ENCODE measurements at regions not wholly inside any gene's neighbourhood (a gene's known extent, or its start where the extent isn't known, plus 50 kb on each side); places are given as distances from the start of the nearest gene placed in this dataset.

- WGBS (ENCODE audit: insufficient coverage): 74% methylated on average over 2 of the region's 3 CpGs
- peaks cover 9 to 13% of the 10 kb centered on the region in 2 donors for H3K27me3 Mint-ChIP-seq (ENCODE audit: low read depth in 2 of 2)
- H3K9me3 Mint-ChIP-seq: no peaks in the 10 kb centered on the region
- intact Hi-C loops (cut with micrococcal nuclease): no loop called here
- Histone ChIP-seq H3K27ac (ENCODE audit: low read length) (no peak overlapping the region), H3K9me3 (ENCODE audit: control insufficient read depth, insufficient read depth, low read length) (no peaks in the 10 kb centered on the region), H3K27me3 (ENCODE audit: control insufficient read depth, insufficient read depth, low read length) (no peaks in the 10 kb centered on the region), H3K36me3 (ENCODE audit: control insufficient read depth, insufficient read depth, low read length) (no peaks in the 10 kb centered on the region), H3K4me3 (ENCODE audit: low read length) (no peak overlapping the region), H3K4me1 (ENCODE audit: control insufficient read depth, insufficient read depth, low read length) (no peaks in the 10 kb centered on the region)
- TF ChIP-seq CTCF (IDR thresholded peaks at IDR 0.05): no peak
- ATAC-seq (no peak), DNase-seq (no peak)
- H3K4me1 Mint-ChIP-seq: no peaks in the 10 kb centered on the region
- H3K4me3 Mint-ChIP-seq: no peak overlapping the region
- no peaks in the 10 kb centered on the region for H3K36me3 Mint-ChIP-seq
- no peak overlapping the region for H3K27ac Mint-ChIP-seq
Observed at GRCh38 chr17:14762736-14763479, 462.0 kb downstream of the HS3ST3B1 start.

GRCh38 chr17:14760719-14761411 is 460.0 kb downstream of the HS3ST3B1 start:
- ATAC-seq (no peak), DNase-seq (no peak)
- Histone ChIP-seq H3K36me3 (ENCODE audit: control insufficient read depth, insufficient read depth, low read length) (no peaks in the 10 kb centered on the region), H3K27me3 (ENCODE audit: control insufficient read depth, insufficient read depth, low read length) (no peaks in the 10 kb centered on the region), H3K9me3 (ENCODE audit: control insufficient read depth, insufficient read depth, low read length) (no peaks in the 10 kb centered on the region), H3K27ac (ENCODE audit: low read length) (no peak overlapping the region), H3K4me3 (ENCODE audit: low read length) (no peak overlapping the region), H3K4me1 (ENCODE audit: control insufficient read depth, insufficient read depth, low read length) (no peaks in the 10 kb centered on the region)
- Mint-ChIP-seq H3K27ac (no peak overlapping the region), H3K9me3 (no peaks in the 10 kb centered on the region), H3K4me1 (peaks cover 8 to 10% of the 10 kb centered on the region in 2 donors), H3K27me3 (ENCODE audit: low read depth in 2 of 2) (peaks cover 20 to 24% of the 10 kb centered on the region in 2 donors), H3K4me3 (no peak overlapping the region), H3K36me3 (no peaks in the 10 kb centered on the region)
- no peak for TF ChIP-seq CTCF (IDR thresholded peaks at IDR 0.05)
- intact Hi-C loops (cut with micrococcal nuclease): no loop called here
- 87% methylated on average over 5 of the region's 5 CpGs for WGBS (ENCODE audit: insufficient coverage)

GRCh38 chr17:14760212-14760611 is 459.3 kb downstream of the HS3ST3B1 start:
- ATAC-seq (no peak), DNase-seq (no peak)
- intact Hi-C loops (cut with micrococcal nuclease): no loop called here
- Histone ChIP-seq H3K4me1 (ENCODE audit: control insufficient read depth, insufficient read depth, low read length) (no peaks in the 10 kb centered on the region), H3K36me3 (ENCODE audit: control insufficient read depth, insufficient read depth, low read length) (no peaks in the 10 kb centered on the region), H3K27ac (ENCODE audit: low read length) (no peak overlapping the region), H3K27me3 (ENCODE audit: control insufficient read depth, insufficient read depth, low read length) (peaks cover 5% of the 10 kb centered on the region), H3K4me3 (ENCODE audit: low read length) (no peak overlapping the region), H3K9me3 (ENCODE audit: control insufficient read depth, insufficient read depth, low read length) (no peaks in the 10 kb centered on the region)
- Mint-ChIP-seq H3K36me3 (no peaks in the 10 kb centered on the region), H3K4me1 (peaks cover 8 to 10% of the 10 kb centered on the region in 2 donors), H3K9me3 (no peaks in the 10 kb centered on the region), H3K4me3 (no peak overlapping the region), H3K27me3 (ENCODE audit: low read depth in 2 of 2) (peaks cover 20 to 26% of the 10 kb centered on the region in 2 donors), H3K27ac (no peak overlapping the region)
- 55% methylated on average over 4 of the region's 4 CpGs for WGBS (ENCODE audit: insufficient coverage)
- no peak for TF ChIP-seq CTCF (IDR thresholded peaks at IDR 0.05)

All from natural killer cell (primary cell).